Mesendoderm (in vitro differentiated cells): ENCODE measurements at regions not wholly inside any gene's neighbourhood (a gene's known extent, or its start where the extent isn't known, plus 50 kb on each side); places are given as distances from the start of the nearest gene placed in this dataset. TPM values are rescaled to one million over a fixed set of nuclear protein-coding genes. Genes with fewer than 3 reads are reported as not detected.

ENCODE experiments used
- DNase-seq: peaks from one replicate; pipeline ENCODE4 v3.0.0; 2013
- H2AK5ac ChIP-seq: 2 replicates; pipeline ENCODE4 v1.6.1; 2013; ENCODE audit warnings: low read length, inconsistent platforms
- H2BK120ac ChIP-seq: 2 replicates; pipeline ENCODE4 v1.6.1; 2013; ENCODE audit warnings: low read depth, mild to moderate bottlenecking, low read length, moderate library complexity, mixed read lengths
- H2BK15ac ChIP-seq: replicated peaks from 2 replicates; pipeline ENCODE4 v1.6.1; 2013; ENCODE audit warnings: low read depth, mild to moderate bottlenecking, moderate library complexity
- H2BK5ac ChIP-seq: 2 replicates; pipeline ENCODE4 v1.6.1; 2013; ENCODE audit warnings: low read length, inconsistent platforms
- H3K18ac ChIP-seq: 2 replicates; pipeline ENCODE4 v1.6.1; 2013; ENCODE audit warnings: mild to moderate bottlenecking, low read length, mixed read lengths
- H3K23ac ChIP-seq: one replicate; pipeline ENCODE4 v1.6.1; 2013; ENCODE audit warnings: low read length
- H3K27ac ChIP-seq: 2 replicates; pipeline ENCODE4 v1.5.1; 2013; ENCODE audit warnings: low read depth, mild to moderate bottlenecking, inconsistent platforms, low read length, moderate library complexity
- H3K27me3 ChIP-seq: 2 replicates; pipeline ENCODE4 v1.6.1; 2013; ENCODE audit warnings: low read length, control low read depth, mild to moderate bottlenecking, inconsistent platforms; ENCODE audit not compliant: insufficient read depth, poor library complexity
- H3K36me3 ChIP-seq: 2 replicates; pipeline ENCODE4 v1.6.1; 2013; ENCODE audit warnings: low read length, inconsistent platforms; ENCODE audit not compliant: control insufficient read depth, insufficient read depth
- H3K4ac ChIP-seq: one replicate; pipeline ENCODE4 v1.6.1; 2013; ENCODE audit warnings: low read depth, mild to moderate bottlenecking, low read length, moderate library complexity
- H3K4me1 ChIP-seq: 2 replicates; pipeline ENCODE4 v1.6.1; 2013; ENCODE audit warnings: low read depth, low read length, inconsistent platforms; ENCODE audit not compliant: control insufficient read depth
- H3K4me2 ChIP-seq: 2 replicates; pipeline ENCODE4 v1.6.1; 2013; ENCODE audit warnings: low read length
- H3K4me3 ChIP-seq: 2 replicates; pipeline ENCODE4 v1.5.1; 2013; ENCODE audit warnings: mild to moderate bottlenecking, low read length
- H3K56ac ChIP-seq: one replicate; pipeline ENCODE4 v1.6.1; 2013; ENCODE audit warnings: low read length
- H3K79me1 ChIP-seq: 2 replicates; pipeline ENCODE4 v1.6.1; 2013; ENCODE audit warnings: low read length, inconsistent platforms
- H3K79me2 ChIP-seq: 2 replicates; pipeline ENCODE4 v1.6.1; 2013; ENCODE audit warnings: mild to moderate bottlenecking, low read length; ENCODE audit not compliant: control insufficient read depth, insufficient read depth
- H3K9ac ChIP-seq: 2 replicates; pipeline ENCODE4 v1.6.1; 2013; ENCODE audit warnings: low read length, inconsistent platforms
- H4K5ac ChIP-seq: one replicate; pipeline ENCODE4 v1.6.1; 2013; ENCODE audit warnings: low read length
- H4K8ac ChIP-seq: one replicate; pipeline ENCODE4 v1.6.1; 2013; ENCODE audit warnings: low read depth, mild to moderate bottlenecking, control low read depth, low read length, moderate library complexity
- WGBS: extraction: QIAGEN DNeasy Blood & Tissue Kit; methylation state at CpG from one replicate; pipeline ENCODE4 v1.1.7; 2013; ENCODE audit warnings: low lambda C conversion rate, missing lambda C conversion rate; ENCODE audit not compliant: insufficient coverage; ENCODE audit errors: extremely low coverage; 5-methylcytosine and 5-hydroxymethylcytosine counted together
- small RNA-seq: library from polyadenylated mRNA; stranded (forward); fragments of <200 nt; extraction: miRNeasy Mini kit (QIAGEN cat#:217004); gene quantifications from one replicate; pipeline ENCODE3, GENCODE V24; 2013; ENCODE audit not compliant: insufficient read depth

DNA sequence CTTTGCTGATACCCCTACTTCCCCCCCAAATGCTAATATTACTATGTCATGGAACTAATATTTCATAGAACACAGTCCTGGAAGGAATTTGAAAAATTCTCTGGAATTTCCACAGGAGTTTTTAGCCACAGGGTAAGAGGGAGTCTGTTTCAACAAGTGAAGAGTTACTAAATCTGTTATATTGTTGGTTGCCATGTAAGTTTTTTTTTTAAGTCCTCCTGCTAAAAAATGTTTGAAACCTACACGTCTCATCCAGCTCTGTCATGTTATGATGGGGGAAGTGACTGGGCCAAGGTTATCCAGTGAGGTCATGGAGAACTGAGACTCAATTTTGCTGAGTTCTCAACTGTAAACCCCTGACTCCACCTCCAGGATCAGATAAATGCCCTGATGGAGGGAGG lies 60.8 kb upstream of the USP24 start:
- no CpG with 5 or more reads among the region's 1 CpG for WGBS

DNA sequence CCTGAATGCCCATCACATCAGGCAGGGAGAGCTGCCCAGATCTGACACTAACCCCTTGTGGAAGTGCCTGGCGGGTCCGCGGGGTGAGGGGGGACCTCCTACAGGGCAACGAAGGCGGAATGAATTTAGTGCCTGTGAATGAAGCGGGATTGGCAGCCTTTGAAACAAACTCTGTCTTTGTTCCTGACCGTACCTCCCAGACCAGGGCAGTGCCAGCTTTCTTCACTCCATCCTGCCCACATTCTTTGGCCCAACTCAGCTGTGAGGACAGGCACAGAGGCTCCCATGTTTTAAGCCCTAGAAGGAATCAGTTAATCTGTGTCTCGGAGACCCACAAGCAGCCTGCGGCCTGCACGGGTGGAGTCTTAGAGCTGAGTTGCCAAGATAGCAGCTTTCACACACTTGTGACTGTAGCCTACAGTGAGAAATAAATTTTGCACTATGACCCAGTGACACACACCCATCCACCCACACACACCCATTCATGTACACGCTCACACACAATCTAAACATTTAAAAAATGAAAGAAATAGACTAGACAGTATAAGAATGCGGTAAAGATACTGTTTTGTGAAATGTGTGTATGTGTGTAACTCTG lies 60.1 kb upstream of the USP24 start:
- WGBS: no CpG with 5 or more reads among the region's 12 CpGs
- Histone ChIP-seq H2AK5ac (no peak overlapping the region), H3K23ac (no peak overlapping the region), H4K8ac (no peak overlapping the region), H3K27me3 (no peaks in the 10 kb centered on the region), H3K4me1 (peaks cover 2% of the 10 kb centered on the region), H4K5ac (no peak overlapping the region), H3K4me3 (no peak overlapping the region), H3K18ac (no peak overlapping the region), H3K9ac (no peak overlapping the region), H3K36me3 (no peaks in the 10 kb centered on the region), H3K79me1 (no peaks in the 10 kb centered on the region), H3K27ac (no peak overlapping the region), H3K56ac (peak overlapping the region; percentile 12), H2BK5ac (no peak overlapping the region), H3K4ac (no peak overlapping the region), H3K4me2 (no peak overlapping the region), H3K79me2 (no peaks in the 10 kb centered on the region), H2BK15ac (no peak overlapping the region), H2BK120ac (no peak overlapping the region)
- DNase-seq: no peak

More for the DNA sequence above, 60.8 kb upstream of the USP24 start:
- Histone ChIP-seq H3K79me1 (no peaks in the 10 kb centered on the region), H3K56ac (no peak overlapping the region), H4K5ac (no peak overlapping the region), H3K4me3 (no peak overlapping the region), H3K27me3 (no peaks in the 10 kb centered on the region), H3K79me2 (no peaks in the 10 kb centered on the region), H3K9ac (no peak overlapping the region), H2BK15ac (no peak overlapping the region), H3K23ac (no peak overlapping the region), H3K27ac (no peak overlapping the region), H3K4ac (no peak overlapping the region), H3K4me1 (peaks cover 2% of the 10 kb centered on the region), H3K18ac (no peak overlapping the region), H2BK5ac (no peak overlapping the region), H3K4me2 (no peak overlapping the region), H4K8ac (no peak overlapping the region), H2BK120ac (no peak overlapping the region), H3K36me3 (no peaks in the 10 kb centered on the region), H2AK5ac (no peak overlapping the region)
- no peak for DNase-seq

DNA sequence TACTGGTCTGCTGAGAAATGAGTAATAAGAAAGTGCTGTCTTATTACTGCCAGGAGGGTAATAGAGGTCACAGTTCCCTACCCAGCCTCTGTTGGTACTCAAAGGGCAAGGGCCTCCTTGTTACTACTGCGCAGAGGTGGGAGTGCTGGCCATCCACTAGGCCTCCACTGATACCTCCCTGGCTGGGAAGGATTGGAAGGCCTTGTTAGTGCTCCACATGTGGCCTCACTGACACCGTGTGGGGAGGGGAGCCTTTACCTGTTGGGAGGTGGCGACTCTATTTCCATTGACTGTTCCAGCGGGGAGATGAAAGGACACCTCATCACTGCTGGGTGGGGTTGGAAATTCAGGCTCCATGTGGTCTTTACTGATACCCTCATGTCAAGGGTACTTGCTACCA lies 57.8 kb upstream of the USP24 start:
- Histone ChIP-seq H2BK120ac (no peak overlapping the region), H3K9ac (no peak overlapping the region), H2BK15ac (no peak overlapping the region), H3K27ac (no peak overlapping the region), H3K18ac (no peak overlapping the region), H3K56ac (no peak overlapping the region), H3K4me2 (no peak overlapping the region), H3K4ac (no peak overlapping the region), H2BK5ac (no peak overlapping the region), H3K79me2 (no peaks in the 10 kb centered on the region), H3K4me1 (peaks cover 2% of the 10 kb centered on the region), H4K8ac (no peak overlapping the region), H3K23ac (no peak overlapping the region), H4K5ac (no peak overlapping the region), H3K36me3 (no peaks in the 10 kb centered on the region), H3K27me3 (no peaks in the 10 kb centered on the region), H2AK5ac (no peak overlapping the region), H3K79me1 (no peaks in the 10 kb centered on the region), H3K4me3 (no peak overlapping the region)
- DNase-seq: peak; percentile 71
- WGBS: no CpG with 5 or more reads among the region's 4 CpGs

Small RNAs in the stretch of these regions (small RNA-seq; reads per million reads assigned to genes)
- gene RF00019 (not detected), gene RNU6-830P (not detected)
